Kidney (tissue), 13 donors: ENCODE measurements at regions not wholly inside any gene's neighbourhood (a gene's known extent, or its start where the extent isn't known, plus 50 kb on each side); places are given as distances from the start of the nearest gene placed in this dataset.

ENCODE experiments used
- DNase-seq, 5 donors: peaks; one replicate each; pipeline ENCODE4 v3.0.0-alpha.2; 2013 to 2020
- FAIRE-seq: peaks from 2 replicates; lab custom pipeline; 2012; peaks lifted over from hg19 to GRCh38; lab: Jason Lieb, UNC
- H3K27ac ChIP-seq, 2 donors: one replicate each; pipeline ENCODE4 v1.7.0; 2013; ENCODE audit warnings: low read depth in 2 of 2, low read length in 2 of 2, inconsistent platforms in 1 of 2
- H3K27me3 ChIP-seq: one replicate; pipeline ENCODE4 v1.7.1; 2013; ENCODE audit warnings: low read length, inconsistent platforms; ENCODE audit not compliant: control insufficient read depth, insufficient read depth
- H3K36me3 ChIP-seq, 3 donors: one replicate each; pipeline versions ENCODE4 v1.7.0 to v1.7.1; 2013; ENCODE audit warnings: low read length in 3 of 3, control low read depth in 1 of 3, inconsistent platforms in 1 of 3; ENCODE audit not compliant: insufficient read depth in 3 of 3, control insufficient read depth in 2 of 3
- H3K4me1 ChIP-seq, 3 donors: one replicate each; pipeline versions ENCODE4 v1.7.0 to v1.7.1; 2013; ENCODE audit warnings: low read length in 3 of 3, inconsistent platforms in 1 of 3, low read depth in 1 of 3; ENCODE audit not compliant: control insufficient read depth in 2 of 3, insufficient read depth in 2 of 3
- H3K4me3 ChIP-seq, 3 donors: one replicate each; pipeline versions ENCODE4 v1.7.0 to v1.8.1; 2013; ENCODE audit warnings: low read length in 3 of 3, control low read depth in 1 of 3, inconsistent platforms in 1 of 3
- H3K9ac ChIP-seq, 3 donors: one replicate each; pipeline versions ENCODE4 v1.7.0 to v1.7.1; 2013; ENCODE audit warnings: low read length in 3 of 3, control low read depth in 1 of 3, inconsistent platforms in 1 of 3
- H3K9me3 ChIP-seq, 3 donors: one replicate each; pipeline versions ENCODE4 v1.7.0 to v1.7.1; 2013; ENCODE audit warnings: low read length in 3 of 3, control low read depth in 1 of 3, inconsistent platforms in 1 of 3; ENCODE audit not compliant: control insufficient read depth in 2 of 3, insufficient read depth in 1 of 3
- CTCF ChIP-seq: IDR thresholded peaks from 3 replicates; pipeline ENCODE4 v1.5.1; 2012; ENCODE audit warnings: mild to moderate bottlenecking, moderate library complexity, borderline replicate concordance; ENCODE audit not compliant: insufficient read depth; ENCODE audit errors: extremely low read depth
- intact Hi-C: fragments of 100-400 bp; cut with DNase I; formaldehyde crosslinking; loops from one replicate; pipeline ENCODE4 v1.11.1; 2022
- donor health status: control.
- donor health status: control.
- donor health status: control.
- donor health status: control.
- donor health status: control.
- donor health status: DM: yes; HTN: yes; CAD: no.
- donor health status: Normal renal cell carcinoma (clear cell type).

GRCh38 chr6:56382416-56382940 lies 135.1 kb upstream of the COL21A1 start:
- Histone ChIP-seq H3K36me3 (no peaks in the 10 kb centered on the region), H3K27me3 (no peaks in the 10 kb centered on the region), H3K4me3 (no peak overlapping the region), H3K4me1 (peaks cover 0 to 2% (median 0%) of the 10 kb centered on the region in 3 donors), H3K27ac (no peak overlapping the region), H3K9ac (no peak overlapping the region), H3K9me3 (no peaks in the 10 kb centered on the region)
- no peak for TF ChIP-seq CTCF
- FAIRE-seq (no peak), DNase-seq (no peak)
- intact Hi-C loops: no loop called here

GRCh38 chr6:56381801-56382251 lies 134.4 kb upstream of the COL21A1 start:
- Histone ChIP-seq H3K27me3 (no peaks in the 10 kb centered on the region), H3K27ac (no peak overlapping the region), H3K4me3 (no peak overlapping the region), H3K9ac (no peak overlapping the region), H3K4me1 (no peaks in the 10 kb centered on the region), H3K36me3 (no peaks in the 10 kb centered on the region), H3K9me3 (no peaks in the 10 kb centered on the region)
- no peak for DNase-seq
- intact Hi-C loops: no loop called here
- no peak for TF ChIP-seq CTCF
- FAIRE-seq: no peak

DNA sequence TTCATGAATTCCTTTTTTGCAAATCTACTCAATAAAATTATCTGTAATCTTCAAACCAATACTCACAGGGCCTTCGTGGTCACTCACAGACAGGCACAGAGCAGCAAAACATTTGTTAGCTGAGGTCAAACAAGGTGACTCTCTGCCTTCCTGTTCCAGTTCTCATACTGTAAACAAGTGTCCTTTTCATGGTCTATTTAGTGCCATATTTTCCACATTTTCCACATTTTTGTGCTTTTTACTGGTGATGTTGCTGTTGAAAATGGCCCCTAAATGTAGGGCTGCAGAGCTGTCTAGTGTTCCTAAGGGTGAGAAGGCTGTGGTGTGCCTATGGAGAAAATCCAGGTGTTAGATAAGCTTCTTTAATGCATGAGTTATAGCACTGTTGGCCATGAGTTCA lies 133.1 kb upstream of the COL21A1 start:
- H3K27me3 ChIP-seq: no peaks in the 10 kb centered on the region
- no peak overlapping the region for H3K4me3 ChIP-seq
- H3K9ac ChIP-seq: no peak overlapping the region
- TF ChIP-seq CTCF: no peak
- intact Hi-C loops: no loop called here
- H3K36me3 ChIP-seq: no peaks in the 10 kb centered on the region
- no peaks in the 10 kb centered on the region for H3K9me3 ChIP-seq
- DNase-seq: no peak
- no peak for FAIRE-seq
- H3K27ac ChIP-seq: no peak overlapping the region
- H3K4me1 ChIP-seq: no peaks in the 10 kb centered on the region
